ENCODE measurements at regions not wholly inside any gene's neighbourhood (a gene's known extent, or its start where the extent isn't known, plus 50 kb on each side); places are given as distances from the start of the nearest gene placed in this dataset.

- DNase-seq (ENCODE audit: extremely low spot score): peak; percentile 76
- POLR2A ChIA-PET: no interaction called here
- CTCF ChIA-PET: interaction anchor here (0.6 to 1.5 kb wide), 12 partner anchors 9 to 321 kb away, joined by 3 to 12 read pairs (median 4); partner anchors contain the start of gene OSBPL3
- TF ChIP-seq ELF4 (IDR thresholded peaks at IDR 0.05) (peak; percentile 31; the same call in 1 of the 2 replicates), SUZ12 (IDR thresholded peaks at IDR 0.05) (no peak), ZNF384 (IDR thresholded peaks at IDR 0.05) (peak; percentile 97)
These were observed 55.1 kb downstream of the CYCS start for GRCh38 chr7:25069900-25070443.

GRCh38 chr7:25068502-25069213 lies 56.4 kb downstream of the CYCS start:
- CTCF ChIA-PET: interaction anchor here (0.6 kb wide), 1 partner anchor 86 kb away, joined by 4 read pairs; no protein-coding TSS in a partner anchor
- POLR2A ChIA-PET: no interaction called here
- no peak for TF ChIP-seq NFRKB (IDR thresholded peaks at IDR 0.05)
- no peak for TF ChIP-seq L3MBTL2 (conservative IDR thresholded peaks at IDR 0.05)
- TF ChIP-seq FOXK2 (IDR thresholded peaks at IDR 0.05): no peak
- TF ChIP-seq ZNF384 (IDR thresholded peaks at IDR 0.05): no peak
- TF ChIP-seq BHLHE40 (IDR thresholded peaks at IDR 0.05; ENCODE audit: borderline replicate concordance): no peak
- TF ChIP-seq SP1 (IDR thresholded peaks at IDR 0.05): no peak
- TF ChIP-seq LEF1 (IDR thresholded peaks at IDR 0.05; ENCODE audit: borderline replicate concordance): no peak
- no peak for TF ChIP-seq PKNOX1 (IDR thresholded peaks at IDR 0.05)
- TF ChIP-seq SUZ12 (IDR thresholded peaks at IDR 0.05): no peak
- TF ChIP-seq FOXA1 (IDR thresholded peaks at IDR 0.05): no peak
- no peak for DNase-seq (ENCODE audit: extremely low spot score)

GRCh38 chr7:25067726-25068501 lies 57.1 kb downstream of the CYCS start:
- no peak for TF ChIP-seq ZNF384 (IDR thresholded peaks at IDR 0.05)
- TF ChIP-seq SUZ12 (IDR thresholded peaks at IDR 0.05): no peak
- TF ChIP-seq HDGF (IDR thresholded peaks at IDR 0.05; ENCODE audit: borderline replicate concordance): no peak
- no peak for TF ChIP-seq TARDBP (IDR thresholded peaks at IDR 0.05)
- no peak for TF ChIP-seq SP1 (IDR thresholded peaks at IDR 0.05)
- no peak for TF ChIP-seq PKNOX1 (IDR thresholded peaks at IDR 0.05)
- TF ChIP-seq CTBP1 (IDR thresholded peaks at IDR 0.05; ENCODE audit: borderline replicate concordance): no peak
- TF ChIP-seq FOXA1 (IDR thresholded peaks at IDR 0.05): no peak
- no peak for TF ChIP-seq FOXM1 (IDR thresholded peaks at IDR 0.05; ENCODE audit: borderline replicate concordance)
- no peak for TF ChIP-seq ELF4 (IDR thresholded peaks at IDR 0.05)
- no peak for TF ChIP-seq BHLHE40 (IDR thresholded peaks at IDR 0.05; ENCODE audit: borderline replicate concordance)
- no peak for TF ChIP-seq L3MBTL2 (conservative IDR thresholded peaks at IDR 0.05)
- ChIA-PET CTCF (interaction anchor here (0.6 kb wide), 1 partner anchor 85 kb away, joined by 4 read pairs; no protein-coding TSS in a partner anchor), POLR2A (no interaction called here)
- no peak for DNase-seq (ENCODE audit: extremely low spot score)

GRCh38 chr7:25066253-25066652 lies 58.8 kb downstream of the CYCS start:
- ChIA-PET POLR2A (no interaction called here), CTCF (no interaction called here)
- DNase-seq (ENCODE audit: extremely low spot score): no peak
- TF ChIP-seq FOXK2 (IDR thresholded peaks at IDR 0.05): no peak
- TF ChIP-seq BHLHE40 (IDR thresholded peaks at IDR 0.05; ENCODE audit: borderline replicate concordance): no peak
- no peak for TF ChIP-seq FOXM1 (IDR thresholded peaks at IDR 0.05; ENCODE audit: borderline replicate concordance)
- no peak for TF ChIP-seq ARNT (IDR thresholded peaks at IDR 0.05)
- TF ChIP-seq HDGF (IDR thresholded peaks at IDR 0.05; ENCODE audit: borderline replicate concordance): no peak
- TF ChIP-seq FOXA1 (IDR thresholded peaks at IDR 0.05): no peak
- TF ChIP-seq PKNOX1 (IDR thresholded peaks at IDR 0.05): no peak
- no peak for TF ChIP-seq LEF1 (IDR thresholded peaks at IDR 0.05; ENCODE audit: borderline replicate concordance)
- TF ChIP-seq CTBP1 (IDR thresholded peaks at IDR 0.05; ENCODE audit: borderline replicate concordance): no peak
- no peak for TF ChIP-seq TARDBP (IDR thresholded peaks at IDR 0.05)
- TF ChIP-seq SP1 (IDR thresholded peaks at IDR 0.05): no peak
- no peak for TF ChIP-seq SUZ12 (IDR thresholded peaks at IDR 0.05)

- TF ChIP-seq SUZ12 (IDR thresholded peaks at IDR 0.05): no peak
- no peak for TF ChIP-seq L3MBTL2 (conservative IDR thresholded peaks at IDR 0.05)
- TF ChIP-seq TARDBP (IDR thresholded peaks at IDR 0.05): no peak
- TF ChIP-seq HDGF (IDR thresholded peaks at IDR 0.05; ENCODE audit: borderline replicate concordance): no peak
- no peak for TF ChIP-seq ELF4 (IDR thresholded peaks at IDR 0.05)
- no peak for TF ChIP-seq PKNOX1 (IDR thresholded peaks at IDR 0.05)
- TF ChIP-seq CTBP1 (IDR thresholded peaks at IDR 0.05; ENCODE audit: borderline replicate concordance): no peak
- no peak for TF ChIP-seq FOXM1 (IDR thresholded peaks at IDR 0.05; ENCODE audit: borderline replicate concordance)
- TF ChIP-seq LEF1 (IDR thresholded peaks at IDR 0.05; ENCODE audit: borderline replicate concordance): no peak
- no peak for DNase-seq (ENCODE audit: extremely low spot score)
- ChIA-PET CTCF (no interaction called here), POLR2A (interaction anchor here (1.0 kb wide), 1 partner anchor 62 kb away, joined by 3 read pairs; the partner anchor contains the start of gene CYCS)
These were observed 62.7 kb downstream of the CYCS start for GRCh38 chr7:25062380-25062779.

All from HEK293T (cell line).